Gastroesophageal sphincter (tissue), 4 donors: ENCODE measurements at regions not wholly inside any gene's neighbourhood (a gene's known extent, or its start where the extent isn't known, plus 50 kb on each side); places are given as distances from the start of the nearest gene placed in this dataset.

Experiments
- ATAC-seq: fragments of 150-250 bp; one replicate; pipeline ENCODE4 v1.9.1; 2016; ENCODE audit warnings: mild to moderate bottlenecking, moderate library complexity
- H3K27ac ChIP-seq, 4 donors: fragments of 200-600 bp; sonication (generic) in 3 of 4; 1 replicate in 3 of 4; 2 replicates in 1 of 4; pipeline ENCODE4 v1.5.1; 2016 to 2019
- H3K27me3 ChIP-seq: fragments of 200-600 bp; sonication (generic); one replicate; pipeline ENCODE4 v1.5.1; 2019
- H3K36me3 ChIP-seq, 2 donors: fragments of 200-600 bp; sonication (generic); one replicate each; pipeline ENCODE4 v1.5.1; 2019; ENCODE audit warnings: control low read depth in 1 of 2
- H3K4me1 ChIP-seq, 3 donors: fragments of 200-600 bp; sonication (generic); 1 replicate in 2 of 3; 2 replicates in 1 of 3; pipeline ENCODE4 v1.5.1; 2016 to 2019; ENCODE audit warnings: control low read depth in 2 of 3
- H3K4me3 ChIP-seq, 2 donors: fragments of 200-600 bp; sonication (generic); one replicate each; pipeline ENCODE4 v1.5.1; 2019; ENCODE audit warnings: mild to moderate bottlenecking in 1 of 2, moderate library complexity in 1 of 2
- H3K9me3 ChIP-seq, 3 donors: fragments of 200-600 bp; sonication (generic); one replicate each; pipeline ENCODE4 v1.5.1; 2017 to 2019; ENCODE audit warnings: control low read depth in 2 of 3
- CTCF ChIP-seq, 4 experiments: fragments of 200-600 bp in 2 of 4; fragments of 450-650 bp in 2 of 4; sonication (generic) in 1 of 4; IDR thresholded peaks; one replicate each; pipeline ENCODE4 v1.5.1; 2017 to 2019; ENCODE audit warnings: antibody characterized with exemption in 4 of 4, mild to moderate bottlenecking in 2 of 4, moderate library complexity in 2 of 4
- EP300 ChIP-seq: sonication (generic); formaldehyde crosslinking; IDR thresholded peaks from one replicate; pipeline ENCODE4 v1.6.1; 2017; ENCODE audit warnings: antibody characterized with exemption, mild to moderate bottlenecking
- POLR2A ChIP-seq, 2 donors: fragments of 450-650 bp; IDR thresholded peaks; one replicate each; pipeline ENCODE4 v1.6.1; 2017; ENCODE audit warnings: antibody characterized with exemption in 2 of 2, mild to moderate bottlenecking in 2 of 2, moderate library complexity in 1 of 2
- POLR2AphosphoS5 ChIP-seq: sonication (generic); formaldehyde crosslinking; IDR thresholded peaks from one replicate; pipeline ENCODE4 v1.6.1; 2017; ENCODE audit warnings: antibody characterized with exemption
- WGBS, 2 donors: methylation state at CpG; one replicate each; pipeline ENCODE4 v1.1.5; 2018; ENCODE audit warnings: low coverage in 1 of 2; 5-methylcytosine and 5-hydroxymethylcytosine counted together

- Histone ChIP-seq H3K27ac (no peak overlapping the region), H3K36me3 (no peaks in the 10 kb centered on the region), H3K4me3 (no peak overlapping the region), H3K27me3 (no peaks in the 10 kb centered on the region), H3K9me3 (no peaks in the 10 kb centered on the region), H3K4me1 (no peaks in the 10 kb centered on the region)
- no peak for TF ChIP-seq CTCF (IDR thresholded peaks at IDR 0.05)
- no peak for TF ChIP-seq EP300
- no peak for TF ChIP-seq POLR2A (IDR thresholded peaks at IDR 0.05)
- no peak for TF ChIP-seq POLR2AphosphoS5
- no peak for ATAC-seq
Measured at GRCh38 chr14:87230726-87231125, 762.3 kb downstream of the GALC start.

GRCh38 chr14:87229131-87229530, 763.9 kb downstream of the GALC start:
- H3K27me3 ChIP-seq: no peaks in the 10 kb centered on the region
- no peak overlapping the region for H3K4me3 ChIP-seq
- ATAC-seq: no peak
- 83 to 91% methylated on average over 1 of the region's 1 CpG for WGBS, 2 donors
- TF ChIP-seq EP300 (no peak), POLR2AphosphoS5 (no peak), POLR2A (IDR thresholded peaks at IDR 0.05) (no peak), CTCF (IDR thresholded peaks at IDR 0.05) (no peak)
- no peaks in the 10 kb centered on the region for H3K4me1 ChIP-seq
- H3K9me3 ChIP-seq: no peaks in the 10 kb centered on the region
- H3K36me3 ChIP-seq: no peaks in the 10 kb centered on the region
- no peak overlapping the region for H3K27ac ChIP-seq

- no peak for ATAC-seq
- H3K36me3 ChIP-seq: no peaks in the 10 kb centered on the region
Measured at GRCh38 chr14:87217023-87217422, 776.0 kb downstream of the GALC start.

GRCh38 chr14:87214558-87214957, 778.4 kb downstream of the GALC start:
- Histone ChIP-seq H3K4me3 (no peak overlapping the region), H3K27ac (no peak overlapping the region), H3K36me3 (no peaks in the 10 kb centered on the region), H3K9me3 (no peaks in the 10 kb centered on the region), H3K27me3 (no peaks in the 10 kb centered on the region), H3K4me1 (no peaks in the 10 kb centered on the region)
- no peak for ATAC-seq
- TF ChIP-seq POLR2A (IDR thresholded peaks at IDR 0.05) (no peak), POLR2AphosphoS5 (no peak)
- WGBS, 2 donors: 100% methylated on average over 1 of the region's 1 CpG

More at GRCh38 chr14:87217023-87217422, 776.0 kb downstream of the GALC start:
- Histone ChIP-seq H3K27me3 (no peaks in the 10 kb centered on the region), H3K4me3 (no peak overlapping the region), H3K9me3 (no peaks in the 10 kb centered on the region), H3K4me1 (no peaks in the 10 kb centered on the region), H3K27ac (no peak overlapping the region)
- 77 to 79% methylated on average over 2 to 3 of the region's 3 CpGs for WGBS, 2 donors
- TF ChIP-seq CTCF (IDR thresholded peaks at IDR 0.05): no peak
- TF ChIP-seq POLR2AphosphoS5: no peak
- TF ChIP-seq EP300: no peak
- TF ChIP-seq POLR2A (IDR thresholded peaks at IDR 0.05): no peak

GRCh38 chr14:87207756-87208155, 785.2 kb downstream of the GALC start:
- WGBS, 2 donors: 84 to 86% methylated on average over 2 of the region's 2 CpGs
- no peak for TF ChIP-seq POLR2AphosphoS5
- TF ChIP-seq EP300: no peak
- no peak for TF ChIP-seq POLR2A (IDR thresholded peaks at IDR 0.05)
- no peak for TF ChIP-seq CTCF (IDR thresholded peaks at IDR 0.05)
- no peak for ATAC-seq
- no peak overlapping the region for H3K4me3 ChIP-seq
- no peaks in the 10 kb centered on the region for H3K4me1 ChIP-seq
- H3K36me3 ChIP-seq: no peaks in the 10 kb centered on the region
- no peaks in the 10 kb centered on the region for H3K9me3 ChIP-seq
- H3K27ac ChIP-seq: no peak overlapping the region
- no peaks in the 10 kb centered on the region for H3K27me3 ChIP-seq
